ENCODE measurements at regions not wholly inside any gene's neighbourhood (a gene's known extent, or its start where the extent isn't known, plus 50 kb on each side); places are given as distances from the start of the nearest gene placed in this dataset.

GRCh38 chr7:131109011-131109758, 218.5 kb upstream of the MKLN1 start:
- ATAC-seq (no peak), DNase-seq (no peak)
- H3K27me3 ChIP-seq (ENCODE audit: control insufficient read depth, insufficient read depth): no peaks in the 10 kb centered on the region
- H3K4me1 ChIP-seq (ENCODE audit: control insufficient read depth, insufficient read depth, low read length): no peaks in the 10 kb centered on the region
- H3K4me3 ChIP-seq (ENCODE audit: low read length): peak overlapping the region; percentile 63
- no peaks in the 10 kb centered on the region for H3K9me3 ChIP-seq (ENCODE audit: control insufficient read depth, low read length)
- 57% methylated on average over 6 of the region's 6 CpGs for WGBS
- H3K27ac ChIP-seq (ENCODE audit: low read length): peak overlapping the region; percentile 98
- intact Hi-C loops (cut with DNase I): loop anchor here in 3 of 4 donors (5.0 to 10.0 kb wide), 4 partner anchors 37 to 316 kb away; partner anchors contain the start of gene MKLN1 (in 2 of the 3)

- intact Hi-C loops (cut with DNase I): loop anchor here in 3 of 4 donors (5.0 to 10.0 kb wide), 6 partner anchors 38 to 315 kb away; partner anchors contain the start of gene MKLN1 (in 2 of the 3)
- Histone ChIP-seq H3K4me1 (ENCODE audit: control insufficient read depth, insufficient read depth, low read length) (no peaks in the 10 kb centered on the region), H3K27me3 (ENCODE audit: control insufficient read depth, insufficient read depth) (no peaks in the 10 kb centered on the region), H3K27ac (ENCODE audit: low read length) (peak overlapping the region; percentile 98), H3K9me3 (ENCODE audit: control insufficient read depth, low read length) (no peaks in the 10 kb centered on the region), H3K4me3 (ENCODE audit: low read length) (peak overlapping the region; percentile 63)
- ATAC-seq: peak; percentile 42 to 61
- under 1% methylated on average over 37 of the region's 37 CpGs for WGBS
- DNase-seq: peak; percentile 88 to 94 (median 92)
Observed at GRCh38 chr7:131109759-131110296, 217.8 kb upstream of the MKLN1 start.

- ATAC-seq (peak in 1 of 2 donors; percentile 18), DNase-seq (peak; percentile 31 to 65 (median 49))
- peak overlapping the region; percentile 98 for H3K27ac ChIP-seq (ENCODE audit: low read length)
- 11% methylated on average over 12 of the region's 12 CpGs for WGBS
- H3K4me3 ChIP-seq (ENCODE audit: low read length): peak overlapping the region; percentile 63
- no peaks in the 10 kb centered on the region for H3K4me1 ChIP-seq (ENCODE audit: control insufficient read depth, insufficient read depth, low read length)
- H3K27me3 ChIP-seq (ENCODE audit: control insufficient read depth, insufficient read depth): no peaks in the 10 kb centered on the region
- intact Hi-C loops (cut with DNase I): loop anchor here in 2 of 4 donors (10.0 kb wide), 2 partner anchors 74 to 114 kb away; no protein-coding TSS in a partner anchor
- no peaks in the 10 kb centered on the region for H3K9me3 ChIP-seq (ENCODE audit: control insufficient read depth, low read length)
Observed at GRCh38 chr7:131110297-131111080, 217.2 kb upstream of the MKLN1 start.

GRCh38 chr7:131111081-131111576, 216.5 kb upstream of the MKLN1 start:
- peak; percentile 16 to 53 for ATAC-seq
- Histone ChIP-seq H3K27me3 (ENCODE audit: control insufficient read depth, insufficient read depth) (no peaks in the 10 kb centered on the region), H3K4me3 (ENCODE audit: low read length) (peak overlapping the region; percentile 63), H3K9me3 (ENCODE audit: control insufficient read depth, low read length) (no peaks in the 10 kb centered on the region), H3K27ac (ENCODE audit: low read length) (peak overlapping the region; percentile 73), H3K4me1 (ENCODE audit: control insufficient read depth, insufficient read depth, low read length) (no peaks in the 10 kb centered on the region)
- DNase-seq: no peak
- WGBS: 2% methylated on average over 6 of the region's 6 CpGs
- intact Hi-C loops (cut with DNase I): loop anchor here in 2 of 4 donors (10.0 kb wide), 2 partner anchors 74 to 114 kb away; no protein-coding TSS in a partner anchor

GRCh38 chr7:131111792-131112191, 215.9 kb upstream of the MKLN1 start:
- intact Hi-C loops (cut with DNase I): loop anchor here in 2 of 4 donors (10.0 kb wide), 2 partner anchors 73 to 113 kb away; no protein-coding TSS in a partner anchor
- Histone ChIP-seq H3K4me3 (ENCODE audit: low read length) (no peak overlapping the region), H3K4me1 (ENCODE audit: control insufficient read depth, insufficient read depth, low read length) (no peaks in the 10 kb centered on the region), H3K27me3 (ENCODE audit: control insufficient read depth, insufficient read depth) (no peaks in the 10 kb centered on the region), H3K27ac (ENCODE audit: low read length) (peak overlapping the region; percentile 40), H3K9me3 (ENCODE audit: control insufficient read depth, low read length) (no peaks in the 10 kb centered on the region)
- ATAC-seq (no peak), DNase-seq (no peak)
- 73% methylated on average over 3 of the region's 3 CpGs for WGBS

- Histone ChIP-seq H3K4me1 (ENCODE audit: control insufficient read depth, insufficient read depth, low read length) (no peaks in the 10 kb centered on the region), H3K27ac (ENCODE audit: low read length) (no peak overlapping the region), H3K4me3 (ENCODE audit: low read length) (no peak overlapping the region), H3K9me3 (ENCODE audit: control insufficient read depth, low read length) (no peaks in the 10 kb centered on the region), H3K27me3 (ENCODE audit: control insufficient read depth, insufficient read depth) (no peaks in the 10 kb centered on the region)
- intact Hi-C loops (cut with DNase I): loop anchor here in 2 of 4 donors (10.0 kb wide), 2 partner anchors 72 to 112 kb away; no protein-coding TSS in a partner anchor
- DNase-seq: no peak
- no peak for ATAC-seq
- WGBS: 69% methylated on average over 1 of the region's 1 CpG
Observed at GRCh38 chr7:131112431-131112830, 215.2 kb upstream of the MKLN1 start.

GRCh38 chr7:131115340-131115739, 212.3 kb upstream of the MKLN1 start:
- DNase-seq (no peak), ATAC-seq (no peak)
- Histone ChIP-seq H3K4me3 (ENCODE audit: low read length) (no peak overlapping the region), H3K27me3 (ENCODE audit: control insufficient read depth, insufficient read depth) (no peaks in the 10 kb centered on the region), H3K9me3 (ENCODE audit: control insufficient read depth, low read length) (no peaks in the 10 kb centered on the region), H3K4me1 (ENCODE audit: control insufficient read depth, insufficient read depth, low read length) (no peaks in the 10 kb centered on the region), H3K27ac (ENCODE audit: low read length) (no peak overlapping the region)
- intact Hi-C loops (cut with DNase I): loop anchor here in 3 of 4 donors (5.0 to 10.0 kb wide), 3 partner anchors 69 to 192 kb away; no protein-coding TSS in a partner anchor
- WGBS: 75% methylated on average over 5 of the region's 5 CpGs

GRCh38 chr7:131117439-131117838, 210.2 kb upstream of the MKLN1 start:
- no peaks in the 10 kb centered on the region for H3K27me3 ChIP-seq (ENCODE audit: control insufficient read depth, insufficient read depth)
- no peak for ATAC-seq
- H3K9me3 ChIP-seq (ENCODE audit: control insufficient read depth, low read length): no peaks in the 10 kb centered on the region
- DNase-seq: no peak
- H3K4me3 ChIP-seq (ENCODE audit: low read length): no peak overlapping the region
- no peak overlapping the region for H3K27ac ChIP-seq (ENCODE audit: low read length)
- no peaks in the 10 kb centered on the region for H3K4me1 ChIP-seq (ENCODE audit: control insufficient read depth, insufficient read depth, low read length)
- WGBS: 85% methylated on average over 1 of the region's 1 CpG
- intact Hi-C loops (cut with DNase I): loop anchor here in 3 of 4 donors (5.0 to 10.0 kb wide), 3 partner anchors 67 to 190 kb away; no protein-coding TSS in a partner anchor

GRCh38 chr7:131119381-131119780, 208.3 kb upstream of the MKLN1 start:
- H3K4me3 ChIP-seq (ENCODE audit: low read length): no peak overlapping the region
- no peaks in the 10 kb centered on the region for H3K27me3 ChIP-seq (ENCODE audit: control insufficient read depth, insufficient read depth)
- no peak for ATAC-seq
- WGBS: 96% methylated on average over 1 of the region's 1 CpG
- no peaks in the 10 kb centered on the region for H3K9me3 ChIP-seq (ENCODE audit: control insufficient read depth, low read length)
- DNase-seq: no peak
- intact Hi-C loops (cut with DNase I): loop anchor here in 3 of 4 donors (5.0 to 10.0 kb wide), 3 partner anchors 65 to 188 kb away; no protein-coding TSS in a partner anchor
- H3K4me1 ChIP-seq (ENCODE audit: control insufficient read depth, insufficient read depth, low read length): no peaks in the 10 kb centered on the region
- H3K27ac ChIP-seq (ENCODE audit: low read length): no peak overlapping the region

- no peaks in the 10 kb centered on the region for H3K9me3 ChIP-seq (ENCODE audit: control insufficient read depth, low read length)
- no peak overlapping the region for H3K27ac ChIP-seq (ENCODE audit: low read length)
- intact Hi-C loops (cut with DNase I): no loop called here
- 90% methylated on average over 10 of the region's 10 CpGs for WGBS
- no peak for DNase-seq
- no peak overlapping the region for H3K4me3 ChIP-seq (ENCODE audit: low read length)
- no peaks in the 10 kb centered on the region for H3K4me1 ChIP-seq (ENCODE audit: control insufficient read depth, insufficient read depth, low read length)
- ATAC-seq: no peak
- H3K27me3 ChIP-seq (ENCODE audit: control insufficient read depth, insufficient read depth): no peaks in the 10 kb centered on the region
Observed at GRCh38 chr7:131122394-131122793, 205.3 kb upstream of the MKLN1 start.
